A549 (cell line): ENCODE measurements at regions not wholly inside any gene's neighbourhood (a gene's known extent, or its start where the extent isn't known, plus 50 kb on each side); places are given as distances from the start of the nearest gene placed in this dataset.

Experiments used
- ATAC-seq, 2 experiments: fragments of 200-7000 bp in 1 of 2; fragments of >200 bp in 1 of 2; cut with Nextera tagmentation in 1 of 2; cut with Tn5 transposase in 1 of 2; 3 replicates each; pipeline versions ENCODE4 v1.8.0 to v1.9.1; 2018 to 2020; ENCODE audit warnings: mild to moderate bottlenecking in 1 of 2, moderate library complexity in 1 of 2
- CTCF ChIA-PET: fragments of 300-600 bp; sonication (Branson Sonifier 250); formaldehyde crosslinking; extraction: SDS; loops from one replicate; lab custom pipeline; 2021; ENCODE audit warnings: antibody characterized with exemption, inconsistent platforms; lab: Yijun Ruan, JAX
- POLR2A ChIA-PET: fragments of 350-600 bp; formaldehyde crosslinking; extraction: SDS; loops from one replicate; lab custom pipeline; 2021; ENCODE audit warnings: antibody characterized with exemption, inconsistent platforms; lab: Yijun Ruan, JAX
- DNase-seq, 2 experiments: peaks; one replicate each; pipeline versions ENCODE4 v3.0.0 to v3.0.0-alpha.2; 2011 to 2016; ENCODE audit warnings: low read depth in 1 of 2, low spot score in 1 of 2
- FAIRE-seq: peaks from 2 replicates; lab custom pipeline; 2011; peaks lifted over from hg19 to GRCh38; lab: Jason Lieb, UNC
- H3K27ac ChIP-seq, 2 experiments: fragments of >200 bp; sonication (Bioruptor Twin); formaldehyde crosslinking; 3 replicates each; pipeline ENCODE4 v1.5.1; 2016 to 2017
- H3K4me1 ChIP-seq: fragments of >200 bp; sonication (Bioruptor Twin); formaldehyde crosslinking; 3 replicates; pipeline ENCODE4 v1.6.1; 2016
- H3K4me2 ChIP-seq: fragments of >200 bp; sonication (Bioruptor Twin); formaldehyde crosslinking; 3 replicates; pipeline ENCODE4 v1.6.1; 2016
- H3K4me3 ChIP-seq: fragments of >200 bp; sonication (Bioruptor Twin); formaldehyde crosslinking; 3 replicates; pipeline ENCODE4 v1.5.1; 2016
- H3K9me3 ChIP-seq: fragments of >200 bp; sonication (Bioruptor Twin); formaldehyde crosslinking; 3 replicates; pipeline ENCODE4 v1.6.1; 2016
- ATOH8 ChIP-seq: fragments of 250-450 bp; sonication (Bioruptor Pico); IDR thresholded peaks from 2 replicates; pipeline ENCODE4 v1.5.0; 2020; ENCODE audit warnings: low read depth, mild to moderate bottlenecking, moderate library complexity
- CHD2 ChIP-seq: fragments of 150-350 bp; IDR thresholded peaks from 2 replicates; pipeline ENCODE4 v1.6.1; 2014; ENCODE audit warnings: low read length; ENCODE audit not compliant: partially characterized antibody
- CTCF ChIP-seq: fragments of >200 bp; sonication (Bioruptor Twin); formaldehyde crosslinking; IDR thresholded peaks from 3 replicates; pipeline ENCODE4 v1.5.1; 2016
- EHF ChIP-seq: fragments of 250-450 bp; sonication (Bioruptor Pico); IDR thresholded peaks from 2 replicates; pipeline ENCODE4 v1.5.0; 2020; ENCODE audit warnings: mild to moderate bottlenecking
- EP300 ChIP-seq, 2 experiments: fragments of >200 bp; sonication (Bioruptor Twin); formaldehyde crosslinking; IDR thresholded peaks; 2 replicates in 1 of 2; 3 replicates in 1 of 2; pipeline ENCODE4 v1.6.1; 2016 to 2017
- HMGXB4 ChIP-seq: fragments of 250-450 bp; sonication (Bioruptor Pico); IDR thresholded peaks from 2 replicates; pipeline ENCODE4 v1.5.0; 2021; ENCODE audit warnings: mild to moderate bottlenecking, moderate library complexity, borderline replicate concordance
- HOXA7 ChIP-seq: fragments of 250-450 bp; sonication (Bioruptor Pico); IDR thresholded peaks from 2 replicates; pipeline ENCODE4 v1.5.0; 2020; ENCODE audit warnings: mild to moderate bottlenecking, moderate library complexity
- JUN ChIP-seq, 2 experiments: fragments of >200 bp; sonication (Bioruptor Twin); formaldehyde crosslinking; IDR thresholded peaks; 2 replicates in 1 of 2; 3 replicates in 1 of 2; pipeline ENCODE4 v1.6.1; 2016 to 2017
- KDM1A ChIP-seq: fragments of 200-600 bp; sonication (generic); IDR thresholded peaks from 2 replicates; pipeline ENCODE4 v1.6.1; 2016; ENCODE audit warnings: low read depth, mild to moderate bottlenecking
- MAZ ChIP-seq: fragments of 150-350 bp; IDR thresholded peaks from 2 replicates; pipeline ENCODE4 v1.6.1; 2014; ENCODE audit warnings: antibody characterized with exemption, low read depth, low read length, borderline replicate concordance
- PHF8 ChIP-seq: fragments of 200-600 bp; sonication (generic); IDR thresholded peaks from 2 replicates; pipeline ENCODE4 v1.6.1; 2016; ENCODE audit warnings: low read depth, mild to moderate bottlenecking, antibody characterized with exemption, moderate library complexity, borderline replicate concordance
- POLR2A ChIP-seq: IDR thresholded peaks from 2 replicates; pipeline ENCODE4 v1.6.1; 2012; ENCODE audit warnings: mild to moderate bottlenecking, low read length
- POLR2AphosphoS2 ChIP-seq: conservative IDR thresholded peaks from 2 replicates; pipeline ENCODE4 v1.6.1; 2012; ENCODE audit warnings: low read length, improper control_type of control experiment, inconsistent platforms
- RCOR1 ChIP-seq: fragments of 150-350 bp; IDR thresholded peaks from 2 replicates; pipeline ENCODE4 v1.6.1; 2014; ENCODE audit warnings: antibody characterized with exemption, low read length, low read depth
- RNF2 ChIP-seq: fragments of 200-600 bp; sonication (generic); IDR thresholded peaks from 2 replicates; pipeline ENCODE4 v1.6.1; 2016; ENCODE audit warnings: low read depth, mild to moderate bottlenecking, antibody characterized with exemption, moderate library complexity, borderline replicate concordance
- TFCP2L1 ChIP-seq: fragments of 250-450 bp; sonication (Bioruptor Pico); IDR thresholded peaks from 2 replicates; pipeline ENCODE4 v1.5.0; 2021; ENCODE audit warnings: mild to moderate bottlenecking
- ZFP36 ChIP-seq: fragments of 450-650 bp; IDR thresholded peaks from 2 replicates; pipeline ENCODE4 v1.6.1; 2014; ENCODE audit warnings: borderline replicate concordance; ENCODE audit not compliant: partially characterized antibody
- ZNF302 ChIP-seq: fragments of 250-450 bp; sonication (Bioruptor Pico); IDR thresholded peaks from 2 replicates; pipeline ENCODE4 v1.9.0; 2021; ENCODE audit warnings: inconsistent platforms, mild to moderate bottlenecking, moderate library complexity
- WGBS: methylation state at CpG from one replicate; pipeline ENCODE4 v1.1.6; 2017; ENCODE audit errors: missing lambda C conversion rate; 5-methylcytosine and 5-hydroxymethylcytosine counted together
- TF ChIP-seq, protein P1 (sequence below): fragments of >200 bp; sonication (Bioruptor Twin); formaldehyde crosslinking; IDR thresholded peaks from 2 replicates; pipeline ENCODE4 v1.6.1; 2016
- TF ChIP-seq, protein P2 (sequence below): fragments of >200 bp; sonication (Bioruptor Twin); formaldehyde crosslinking; IDR thresholded peaks from 3 replicates; pipeline ENCODE4 v1.6.1; 2016

DNA sequence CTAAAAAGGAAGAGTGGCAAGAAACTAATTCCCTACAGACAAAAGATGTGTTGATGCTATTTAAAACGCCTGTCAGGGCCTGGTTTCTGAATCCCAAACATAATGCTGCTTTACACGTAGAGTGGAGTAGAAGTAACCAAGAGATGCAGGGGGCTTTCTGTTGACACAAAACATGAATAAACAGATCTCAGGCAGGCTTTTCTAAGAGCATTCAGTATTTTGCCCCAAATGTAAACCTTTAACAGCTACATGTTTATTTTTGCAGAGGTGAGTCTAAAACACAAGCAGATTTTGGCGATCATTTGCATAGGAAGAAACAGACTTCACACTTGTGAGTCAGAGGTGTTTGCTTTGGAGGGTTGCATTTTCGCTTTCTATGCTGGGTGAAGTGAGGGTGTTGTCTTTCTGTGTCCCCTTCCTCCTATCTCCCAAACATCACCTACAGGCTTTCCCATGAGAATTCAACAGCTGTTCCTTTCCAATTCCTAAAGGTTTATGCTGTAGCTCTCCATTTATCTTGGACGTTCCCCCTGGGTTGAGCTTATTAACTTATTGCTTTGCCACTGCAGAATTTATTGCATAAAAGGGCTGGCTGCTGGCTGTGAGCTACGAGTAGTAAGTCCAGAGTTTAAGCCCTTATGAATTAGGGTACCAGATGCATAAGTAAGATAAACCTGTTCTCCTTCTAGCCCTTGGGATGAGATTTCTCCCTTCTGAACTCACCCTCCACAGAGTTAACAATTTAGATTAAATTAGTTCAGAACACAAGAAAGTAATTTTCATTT is 156.7 kb downstream of the DIPK2A start:
- 13% methylated on average over 6 of the region's 6 CpGs for WGBS
- FAIRE-seq = no peak
- CTCF ChIA-PET = no interaction called here
- DNase-seq = no peak
- no peak for TF ChIP-seq POLR2A
- no peak for TF ChIP-seq ZNF302 (CRISPR knock-in tag)
- no peak for TF ChIP-seq POLR2AphosphoS2
- no peak for TF ChIP-seq CHD2
- TF ChIP-seq CTCF = no peak
- no peaks in the 10 kb centered on the region for H3K4me1 ChIP-seq
- POLR2A ChIA-PET = no interaction called here
- no peak overlapping the region for H3K27ac ChIP-seq
- no peak for ATAC-seq
- no peaks in the 10 kb centered on the region for H3K9me3 ChIP-seq
- H3K4me3 ChIP-seq = no peak overlapping the region
- H3K4me2 ChIP-seq = no peak overlapping the region

GRCh38 chr3:144129536-144130214 is 158.1 kb downstream of the DIPK2A start:
- Histone ChIP-seq H3K4me1 (no peaks in the 10 kb centered on the region), H3K4me3 (no peak overlapping the region), H3K27ac (no peak overlapping the region), H3K4me2 (no peak overlapping the region), H3K9me3 (no peaks in the 10 kb centered on the region)
- no peak for FAIRE-seq
- no peak for TF ChIP-seq ZNF302 (CRISPR knock-in tag)
- TF ChIP-seq TFCP2L1 (CRISPR knock-in tag) = no peak
- TF ChIP-seq HMGXB4 (CRISPR knock-in tag) = no peak
- no peak for TF ChIP-seq ZFP36
- no peak for TF ChIP-seq KDM1A
- no peak for TF ChIP-seq HOXA7
- TF ChIP-seq, protein P1, sequence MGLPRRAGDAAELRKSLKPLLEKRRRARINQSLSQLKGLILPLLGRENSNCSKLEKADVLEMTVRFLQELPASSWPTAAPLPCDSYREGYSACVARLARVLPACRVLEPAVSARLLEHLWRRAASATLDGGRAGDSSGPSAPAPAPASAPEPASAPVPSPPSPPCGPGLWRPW = no peak
- TF ChIP-seq MAZ = no peak
- no peak for DNase-seq
- ChIA-PET POLR2A (no interaction called here), CTCF (no interaction called here)
- 40% methylated on average over 6 of the region's 6 CpGs for WGBS
- ATAC-seq = no peak

DNA sequence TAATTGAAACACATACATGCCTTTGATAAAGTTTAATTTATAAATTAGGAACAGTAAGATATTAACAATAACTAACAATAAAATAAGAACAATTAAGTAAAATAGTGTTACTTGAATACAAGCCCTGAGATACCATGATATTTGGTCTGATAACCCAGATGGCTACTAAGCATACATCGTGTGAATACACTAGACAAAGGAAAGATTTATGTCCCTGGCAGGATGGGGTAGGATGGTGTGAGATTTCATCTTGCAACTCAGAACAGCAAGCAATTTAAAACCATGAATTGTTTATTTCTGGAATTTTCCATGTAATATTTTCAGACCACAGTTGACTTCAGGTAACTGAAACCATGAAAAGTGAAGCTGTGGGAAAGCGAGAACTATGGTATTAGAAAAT is 169.5 kb downstream of the DIPK2A start:
- H3K4me2 ChIP-seq = no peak overlapping the region
- no peak overlapping the region for H3K27ac ChIP-seq
- TF ChIP-seq, protein P2, sequence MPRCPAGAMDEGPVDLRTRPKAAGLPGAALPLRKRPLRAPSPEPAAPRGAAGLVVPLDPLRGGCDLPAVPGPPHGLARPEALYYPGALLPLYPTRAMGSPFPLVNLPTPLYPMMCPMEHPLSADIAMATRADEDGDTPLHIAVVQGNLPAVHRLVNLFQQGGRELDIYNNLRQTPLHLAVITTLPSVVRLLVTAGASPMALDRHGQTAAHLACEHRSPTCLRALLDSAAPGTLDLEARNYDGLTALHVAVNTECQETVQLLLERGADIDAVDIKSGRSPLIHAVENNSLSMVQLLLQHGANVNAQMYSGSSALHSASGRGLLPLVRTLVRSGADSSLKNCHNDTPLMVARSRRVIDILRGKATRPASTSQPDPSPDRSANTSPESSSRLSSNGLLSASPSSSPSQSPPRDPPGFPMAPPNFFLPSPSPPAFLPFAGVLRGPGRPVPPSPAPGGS = no peak
- no peak for TF ChIP-seq EHF (CRISPR knock-in tag)
- no peak for TF ChIP-seq RCOR1
- TF ChIP-seq ATOH8 (CRISPR knock-in tag) = no peak
- no peak for TF ChIP-seq EP300 (IDR thresholded peaks at IDR 0.05)
- no peak for TF ChIP-seq RNF2
- no peak for TF ChIP-seq PHF8
- TF ChIP-seq JUN (IDR thresholded peaks at IDR 0.05) = no peak
- TF ChIP-seq, all 56 proteins: peak for 0
- no peak overlapping the region for H3K4me3 ChIP-seq
- ChIA-PET POLR2A (no interaction called here), CTCF (no interaction called here)
- H3K4me1 ChIP-seq = no peaks in the 10 kb centered on the region
- ATAC-seq (no peak), FAIRE-seq (no peak), DNase-seq (no peak)
- WGBS = 3% methylated on average over 2 of the region's 2 CpGs
- H3K9me3 ChIP-seq = no peaks in the 10 kb centered on the region
